Lower lobe of right lung (tissue), 2 donors: ENCODE measurements at regions not wholly inside any gene's neighbourhood (a gene's known extent, or its start where the extent isn't known, plus 50 kb on each side); places are given as distances from the start of the nearest gene placed in this dataset.

ENCODE experiments used
- ATAC-seq, 2 donors: fragments of 200-7000 bp; cut with Tn5 transposase; one replicate each; pipeline ENCODE4 v1.9.1; 2020 to 2022; ENCODE audit warnings: mild to moderate bottlenecking in 2 of 2, moderate library complexity in 2 of 2
- DNase-seq: peaks from one replicate; pipeline ENCODE4 v3.0.0-alpha.2; 2020
- H3K27ac ChIP-seq: fragments of 200-600 bp; one replicate; pipeline ENCODE4 v1.8.0; 2022
- H3K27me3 ChIP-seq: fragments of 200-600 bp; one replicate; pipeline ENCODE4 v1.8.0; 2022; ENCODE audit warnings: low read depth
- H3K36me3 ChIP-seq: fragments of 200-600 bp; one replicate; pipeline ENCODE4 v1.8.0; 2022; ENCODE audit warnings: mild to moderate bottlenecking
- H3K4me1 ChIP-seq: fragments of 200-600 bp; one replicate; pipeline ENCODE4 v1.8.0; 2022
- H3K4me3 ChIP-seq: fragments of 200-600 bp; one replicate; pipeline ENCODE4 v1.8.0; 2022; ENCODE audit warnings: mild to moderate bottlenecking
- H3K9me3 ChIP-seq: fragments of 200-600 bp; one replicate; pipeline ENCODE4 v1.8.0; 2022
- CTCF ChIP-seq: fragments of 200-600 bp; IDR thresholded peaks from one replicate; pipeline ENCODE4 v1.8.0; 2022; ENCODE audit warnings: antibody characterized with exemption, mild to moderate bottlenecking
- intact Hi-C: fragments of 100-400 bp; cut with DNase I; formaldehyde crosslinking; loops from one replicate; pipeline ENCODE4 v1.11.0; 2022
- donor health status: DM: no; HTN: yes; CAD: no; lungs with severe emphysema.

- DNase-seq = peak; percentile 45
- no peak overlapping the region for H3K4me3 ChIP-seq
- ATAC-seq = peak in 1 of 2 donors; percentile 39
- no peak for TF ChIP-seq CTCF
- no peaks in the 10 kb centered on the region for H3K27me3 ChIP-seq
- H3K27ac ChIP-seq = peak overlapping the region; percentile 63
- H3K9me3 ChIP-seq = no peaks in the 10 kb centered on the region
- intact Hi-C loops = no loop called here
- no peaks in the 10 kb centered on the region for H3K36me3 ChIP-seq
- H3K4me1 ChIP-seq = peaks cover 16% of the 10 kb centered on the region
These were observed 208.6 kb upstream of the PAPPA start for GRCh38 chr9:115945009-115945431.

- ATAC-seq = no peak
These were observed 207.1 kb upstream of the PAPPA start for GRCh38 chr9:115946530-115946929.

GRCh38 chr9:115951977-115952376 lies 201.6 kb upstream of the PAPPA start:
- Histone ChIP-seq H3K36me3 (no peaks in the 10 kb centered on the region), H3K4me3 (no peak overlapping the region), H3K9me3 (no peaks in the 10 kb centered on the region), H3K27ac (no peak overlapping the region), H3K27me3 (no peaks in the 10 kb centered on the region), H3K4me1 (no peaks in the 10 kb centered on the region)
- no peak for ATAC-seq
- TF ChIP-seq CTCF = no peak
- intact Hi-C loops = no loop called here
- DNase-seq = no peak

More at GRCh38 chr9:115946530-115946929, 207.1 kb upstream of the PAPPA start:
- H3K4me3 ChIP-seq = no peak overlapping the region
- no peak for DNase-seq
- peaks cover 16% of the 10 kb centered on the region for H3K4me1 ChIP-seq
- H3K27me3 ChIP-seq = no peaks in the 10 kb centered on the region
- intact Hi-C loops = no loop called here
- no peak for TF ChIP-seq CTCF
- no peak overlapping the region for H3K27ac ChIP-seq
- H3K9me3 ChIP-seq = no peaks in the 10 kb centered on the region
- H3K36me3 ChIP-seq = no peaks in the 10 kb centered on the region

- intact Hi-C loops = no loop called here
- H3K27ac ChIP-seq = no peak overlapping the region
- no peak for ATAC-seq
These were observed 200.9 kb upstream of the PAPPA start for GRCh38 chr9:115952430-115953292.

GRCh38 chr9:115956371-115956770 lies 197.2 kb upstream of the PAPPA start:
- no peak for DNase-seq
- Histone ChIP-seq H3K27ac (no peak overlapping the region), H3K27me3 (no peaks in the 10 kb centered on the region), H3K9me3 (no peaks in the 10 kb centered on the region), H3K36me3 (no peaks in the 10 kb centered on the region), H3K4me3 (no peak overlapping the region), H3K4me1 (no peaks in the 10 kb centered on the region)
- TF ChIP-seq CTCF = no peak
- intact Hi-C loops = no loop called here
- no peak for ATAC-seq

More at GRCh38 chr9:115952430-115953292, 200.9 kb upstream of the PAPPA start:
- no peaks in the 10 kb centered on the region for H3K27me3 ChIP-seq
- no peak for TF ChIP-seq CTCF
- no peaks in the 10 kb centered on the region for H3K9me3 ChIP-seq
- DNase-seq = no peak
- H3K36me3 ChIP-seq = no peaks in the 10 kb centered on the region
- H3K4me1 ChIP-seq = no peaks in the 10 kb centered on the region
- H3K4me3 ChIP-seq = no peak overlapping the region
